Naive thymus-derived CD8-positive, alpha-beta T cell (primary cell): ENCODE measurements at regions not wholly inside any gene's neighbourhood (a gene's known extent, or its start where the extent isn't known, plus 50 kb on each side); places are given as distances from the start of the nearest gene placed in this dataset.

Experiments
- ATAC-seq, 2 donors: fragments of 150-1000 bp; cut with Tn5 transposase in 1 of 2; sonication (Bioruptor Pico), chemical (Tn5 transposase) in 1 of 2; 1 replicate in 1 of 2; 2 replicates in 1 of 2; pipeline ENCODE4 v1.10.0; 2021; ENCODE audit warnings: mild to moderate bottlenecking in 2 of 2, moderate library complexity in 2 of 2
- POLR2A ChIA-PET: fragments of 350-600 bp; sonication (Branson Sonifier 250); formaldehyde crosslinking; loops from one replicate; lab custom pipeline; 2021; ENCODE audit warnings: antibody characterized with exemption; lab: Charles Lee
- DNase-seq, 10 donors: peaks; one replicate each; pipeline versions ENCODE4 v3.0.0 to v3.0.0-alpha.2; 2020 to 2022
- H3K27ac Mint-ChIP-seq, 10 donors: one replicate each; pipeline ENCODE4 v1.8.0; 2020 to 2022; ENCODE audit warnings: mild to moderate bottlenecking in 10 of 10, mixed read lengths in 10 of 10, moderate library complexity in 4 of 10, inconsistent platforms in 1 of 10
- H3K27me3 Mint-ChIP-seq, 5 donors: one replicate each; pipeline ENCODE4 v1.8.0; 2021 to 2022; ENCODE audit warnings: mixed read lengths in 5 of 5
- H3K36me3 Mint-ChIP-seq, 3 donors: one replicate each; pipeline ENCODE4 v1.8.0; 2020 to 2022; ENCODE audit warnings: mixed read lengths in 3 of 3, mild to moderate bottlenecking in 2 of 3, inconsistent platforms in 1 of 3
- H3K4me1 Mint-ChIP-seq, 4 donors: one replicate each; pipeline ENCODE4 v1.8.0; 2021 to 2022; ENCODE audit warnings: mixed read lengths in 4 of 4
- H3K4me3 Mint-ChIP-seq, 10 donors: one replicate each; pipeline ENCODE4 v1.8.0; 2020 to 2022; ENCODE audit warnings: mild to moderate bottlenecking in 10 of 10, mixed read lengths in 10 of 10, moderate library complexity in 6 of 10, inconsistent platforms in 1 of 10
- H3K9me3 Mint-ChIP-seq, 9 donors: one replicate each; pipeline ENCODE4 v1.8.0; 2020 to 2022; ENCODE audit warnings: mixed read lengths in 9 of 9, mild to moderate bottlenecking in 3 of 9, inconsistent platforms in 1 of 9, moderate library complexity in 1 of 9

GRCh38 chr10:31081937-31082840, 50.5 kb upstream of the ZNF438 start:
- peaks cover 0 to 2% (median 0%) of the 10 kb centered on the region in 3 donors for H3K36me3 Mint-ChIP-seq

GRCh38 chr10:31083765-31084184, 52.1 kb upstream of the ZNF438 start:
- H3K36me3 Mint-ChIP-seq, result peaks cover 0 to 2% (median 0%) of the 10 kb centered on the region in 3 donors
- H3K27ac Mint-ChIP-seq, result peak overlapping the region in 2 of 10 donors; percentile 34 to 69
- POLR2A ChIA-PET, result interaction anchor here (0.7 to 1.2 kb wide), 3 partner anchors 52 to 299 kb away, joined by 3 to 8 read pairs (median 4); no protein-coding TSS in a partner anchor
- ATAC-seq (peak; percentile 72), DNase-seq (peak; percentile 9 to 72 (median 52))
- peaks cover 0 to 3% (median 0%) of the 10 kb centered on the region in 5 donors for H3K27me3 Mint-ChIP-seq
- no peak overlapping the region for H3K4me3 Mint-ChIP-seq
- H3K9me3 Mint-ChIP-seq, result no peaks in the 10 kb centered on the region
- peaks cover 0 to 3% (median under 1%) of the 10 kb centered on the region in 4 donors for H3K4me1 Mint-ChIP-seq

More at GRCh38 chr10:31081937-31082840, 50.5 kb upstream of the ZNF438 start:
- Mint-ChIP-seq H3K4me1 (peaks cover 0 to 3% (median under 1%) of the 10 kb centered on the region in 4 donors), H3K9me3 (no peaks in the 10 kb centered on the region), H3K4me3 (no peak overlapping the region), H3K27me3 (peaks cover 0 to 6% (median 0%) of the 10 kb centered on the region in 5 donors), H3K27ac (no peak overlapping the region)
- DNase-seq, result no peak
- POLR2A ChIA-PET, result no interaction called here
- no peak for ATAC-seq

- ATAC-seq (no peak), DNase-seq (no peak)
- H3K27ac Mint-ChIP-seq, result no peak overlapping the region
- no peaks in the 10 kb centered on the region for H3K36me3 Mint-ChIP-seq
- H3K4me3 Mint-ChIP-seq, result no peak overlapping the region
- peaks cover 0 to 14% (median 7%) of the 10 kb centered on the region in 4 donors for H3K4me1 Mint-ChIP-seq
- POLR2A ChIA-PET, result no interaction called here
- no peaks in the 10 kb centered on the region for H3K9me3 Mint-ChIP-seq
- no peaks in the 10 kb centered on the region for H3K27me3 Mint-ChIP-seq
Observed at GRCh38 chr10:31087011-31087410, 55.3 kb upstream of the ZNF438 start.

GRCh38 chr10:31087851-31088250, 56.2 kb upstream of the ZNF438 start:
- ATAC-seq (no peak), DNase-seq (no peak)
- Mint-ChIP-seq H3K36me3 (no peaks in the 10 kb centered on the region), H3K4me1 (peaks cover 0 to 14% (median 7%) of the 10 kb centered on the region in 4 donors), H3K27me3 (no peaks in the 10 kb centered on the region), H3K4me3 (no peak overlapping the region), H3K9me3 (no peaks in the 10 kb centered on the region), H3K27ac (peak overlapping the region in 1 of 10 donors; percentile 8)
- POLR2A ChIA-PET, result no interaction called here

- peaks cover 0 to 4% (median 0%) of the 10 kb centered on the region in 5 donors for H3K27me3 Mint-ChIP-seq
- H3K4me3 Mint-ChIP-seq, result no peak overlapping the region
- DNase-seq, result no peak
- peaks cover 0 to 11% (median 7%) of the 10 kb centered on the region in 4 donors for H3K4me1 Mint-ChIP-seq
- peak in 1 of 2 donors; percentile 16 for ATAC-seq
- H3K36me3 Mint-ChIP-seq, result no peaks in the 10 kb centered on the region
- POLR2A ChIA-PET, result no interaction called here
- H3K27ac Mint-ChIP-seq, result peak overlapping the region in 2 of 10 donors; percentile 21 to 22
- H3K9me3 Mint-ChIP-seq, result no peaks in the 10 kb centered on the region
Observed at GRCh38 chr10:31090894-31091607, 59.4 kb upstream of the ZNF438 start.

GRCh38 chr10:31095677-31096560, 64.3 kb upstream of the ZNF438 start:
- Mint-ChIP-seq H3K36me3 (no peaks in the 10 kb centered on the region), H3K9me3 (no peaks in the 10 kb centered on the region), H3K4me1 (peaks cover 0 to 12% (median 6%) of the 10 kb centered on the region in 4 donors), H3K27me3 (peaks cover 0 to 4% (median 0%) of the 10 kb centered on the region in 5 donors), H3K4me3 (no peak overlapping the region), H3K27ac (no peak overlapping the region)
- DNase-seq (no peak), ATAC-seq (no peak)
- POLR2A ChIA-PET, result no interaction called here

- no peaks in the 10 kb centered on the region for H3K36me3 Mint-ChIP-seq
- POLR2A ChIA-PET, result no interaction called here
- peaks cover 0 to 4% (median 0%) of the 10 kb centered on the region in 5 donors for H3K27me3 Mint-ChIP-seq
- ATAC-seq (no peak), DNase-seq (no peak)
- no peak overlapping the region for H3K27ac Mint-ChIP-seq
- no peaks in the 10 kb centered on the region for H3K9me3 Mint-ChIP-seq
- H3K4me1 Mint-ChIP-seq, result peaks cover 0 to 16% (median 9%) of the 10 kb centered on the region in 4 donors
- H3K4me3 Mint-ChIP-seq, result no peak overlapping the region
Observed at GRCh38 chr10:31098046-31098445, 66.4 kb upstream of the ZNF438 start.

- no peaks in the 10 kb centered on the region for H3K36me3 Mint-ChIP-seq
- no peak overlapping the region for H3K4me3 Mint-ChIP-seq
- no peaks in the 10 kb centered on the region for H3K27me3 Mint-ChIP-seq
- H3K9me3 Mint-ChIP-seq, result no peaks in the 10 kb centered on the region
- no peak for DNase-seq
- no peak for ATAC-seq
- peaks cover 0 to 16% (median 9%) of the 10 kb centered on the region in 4 donors for H3K4me1 Mint-ChIP-seq
- H3K27ac Mint-ChIP-seq, result no peak overlapping the region
- POLR2A ChIA-PET, result no interaction called here
Observed at GRCh38 chr10:31099094-31099493, 67.4 kb upstream of the ZNF438 start.

- H3K27ac Mint-ChIP-seq, result no peak overlapping the region
- no peaks in the 10 kb centered on the region for H3K27me3 Mint-ChIP-seq
- H3K4me3 Mint-ChIP-seq, result no peak overlapping the region
- H3K36me3 Mint-ChIP-seq, result no peaks in the 10 kb centered on the region
- no peaks in the 10 kb centered on the region for H3K9me3 Mint-ChIP-seq
- DNase-seq (no peak), ATAC-seq (no peak)
- peaks cover 0 to 16% (median 9%) of the 10 kb centered on the region in 4 donors for H3K4me1 Mint-ChIP-seq
- POLR2A ChIA-PET, result no interaction called here
Observed at GRCh38 chr10:31099664-31100063, 68.0 kb upstream of the ZNF438 start.

GRCh38 chr10:31100115-31100601, 68.5 kb upstream of the ZNF438 start:
- no peaks in the 10 kb centered on the region for H3K9me3 Mint-ChIP-seq
- no peaks in the 10 kb centered on the region for H3K36me3 Mint-ChIP-seq
- DNase-seq, result no peak
- H3K4me3 Mint-ChIP-seq, result no peak overlapping the region
- no peak for ATAC-seq
- H3K4me1 Mint-ChIP-seq, result peaks cover 0 to 16% (median 9%) of the 10 kb centered on the region in 4 donors
- H3K27ac Mint-ChIP-seq, result no peak overlapping the region
- H3K27me3 Mint-ChIP-seq, result no peaks in the 10 kb centered on the region
- POLR2A ChIA-PET, result no interaction called here

- POLR2A ChIA-PET, result no interaction called here
- H3K27me3 Mint-ChIP-seq, result no peaks in the 10 kb centered on the region
- H3K27ac Mint-ChIP-seq, result peak overlapping the region in 2 of 10 donors; percentile 51 to 89
Observed at GRCh38 chr10:31100662-31101061, 69.0 kb upstream of the ZNF438 start.

GRCh38 chr10:31101123-31101522, 69.5 kb upstream of the ZNF438 start:
- no peaks in the 10 kb centered on the region for H3K27me3 Mint-ChIP-seq
- H3K27ac Mint-ChIP-seq, result peak overlapping the region in 2 of 10 donors; percentile 51 to 89
- POLR2A ChIA-PET, result no interaction called here
- H3K4me3 Mint-ChIP-seq, result peak overlapping the region in 1 of 10 donors; percentile 18
- ATAC-seq (peak; percentile 75 to 91), DNase-seq (peak in 2 of 10 donors; percentile 14 to 40)
- H3K4me1 Mint-ChIP-seq, result peaks cover 0 to 16% (median 8%) of the 10 kb centered on the region in 4 donors
- H3K36me3 Mint-ChIP-seq, result no peaks in the 10 kb centered on the region
- no peaks in the 10 kb centered on the region for H3K9me3 Mint-ChIP-seq

More at GRCh38 chr10:31100662-31101061, 69.0 kb upstream of the ZNF438 start:
- Mint-ChIP-seq H3K4me3 (no peak overlapping the region), H3K4me1 (peaks cover 0 to 16% (median 9%) of the 10 kb centered on the region in 4 donors), H3K36me3 (no peaks in the 10 kb centered on the region), H3K9me3 (no peaks in the 10 kb centered on the region)
- DNase-seq (no peak), ATAC-seq (no peak)
